HS-5 (cell line): ENCODE measurements at regions not wholly inside any gene's neighbourhood (a gene's known extent, or its start where the extent isn't known, plus 50 kb on each side); places are given as distances from the start of the nearest gene placed in this dataset.
"Not testable (repeated sequence)": the region's sequence is repeated elsewhere in the genome, so short reads cannot be mapped to it uniquely, and the experiment has no call there.

Experiments
- DNase-seq: peaks from one replicate; pipeline ENCODE4 v3.0.0-alpha.2; 2012; ENCODE audit warnings: low read depth

DNA sequence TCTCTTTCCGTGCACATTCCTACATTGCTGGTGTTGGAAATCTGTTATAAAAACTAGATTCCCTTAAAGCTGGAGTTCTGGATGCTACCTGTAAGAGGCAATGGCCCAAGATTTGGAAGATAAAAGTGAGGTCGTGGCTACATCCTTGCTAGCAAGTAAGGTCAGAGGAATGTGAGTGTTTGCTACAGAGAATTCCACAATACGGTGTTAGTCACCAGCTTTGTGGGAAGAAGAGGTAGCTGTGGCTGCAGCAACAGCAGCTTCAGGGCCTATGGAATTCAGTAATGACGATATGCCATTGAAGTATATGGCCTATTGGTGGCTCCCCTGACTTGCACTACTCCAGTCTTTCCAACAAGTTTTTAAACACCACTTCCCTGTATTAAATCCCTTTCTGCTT, 227.7 kb upstream of the TMEM260 start:
- DNase-seq, result peak; percentile 65

DNA sequence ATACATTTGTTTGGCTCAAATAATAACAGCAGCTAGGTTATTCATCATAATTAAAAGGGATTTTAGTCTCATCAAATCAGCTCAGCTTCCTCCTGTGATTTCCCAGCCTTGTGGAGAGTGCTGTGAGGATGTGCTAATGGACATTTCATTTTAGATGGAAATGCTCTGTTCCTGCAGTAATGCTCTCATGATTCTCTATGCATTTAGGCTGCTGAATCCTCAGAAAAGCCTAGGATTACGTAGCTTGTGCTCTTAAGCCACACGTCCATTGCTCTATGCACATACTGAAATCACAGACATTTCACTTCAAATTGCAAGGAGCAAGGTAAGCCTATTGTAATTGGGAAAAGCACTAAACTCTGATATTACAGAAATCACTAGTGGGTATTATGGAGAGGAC, 226.6 kb upstream of the TMEM260 start:
- DNase-seq, result no peak

DNA sequence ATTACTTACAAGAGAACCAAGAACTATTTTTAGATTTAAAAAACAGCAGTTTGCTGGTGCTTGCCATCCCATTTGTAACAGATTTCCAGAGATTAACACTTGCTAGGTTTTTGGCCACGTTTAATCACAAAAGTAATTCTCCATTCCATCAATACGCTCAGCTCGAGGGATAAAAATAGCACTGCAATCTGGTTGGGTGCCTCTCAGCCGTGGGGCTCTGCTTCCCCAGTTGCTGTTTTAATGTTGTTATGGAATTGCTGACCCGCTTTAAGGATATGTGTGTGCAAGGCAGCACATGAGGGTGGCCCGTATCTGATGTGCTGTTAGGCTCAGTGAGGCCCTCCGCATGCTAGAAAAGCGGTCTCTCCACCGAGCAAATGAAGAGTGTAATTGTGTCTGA, 222.2 kb upstream of the TMEM260 start:
- DNase-seq, result no peak

DNA sequence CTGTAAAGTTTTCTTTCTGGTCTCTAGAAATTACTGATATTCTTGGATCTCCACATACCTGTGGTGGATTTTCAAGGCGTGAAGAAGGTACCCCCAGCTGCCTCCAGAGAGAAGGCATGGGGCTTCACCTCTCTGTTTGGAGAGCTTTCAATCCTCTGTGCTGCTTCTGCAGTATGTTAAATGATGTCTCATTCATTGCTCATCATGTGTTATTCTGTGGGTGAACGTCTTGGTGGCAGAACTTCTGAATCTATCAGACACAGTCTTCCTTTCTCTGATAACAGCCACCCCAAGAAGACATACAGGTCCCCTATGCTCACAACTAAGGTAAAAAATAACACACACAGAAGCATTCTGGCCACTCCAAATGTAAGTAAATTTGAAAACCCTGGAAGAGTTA, 221.3 kb upstream of the TMEM260 start:
- no peak for DNase-seq

DNA sequence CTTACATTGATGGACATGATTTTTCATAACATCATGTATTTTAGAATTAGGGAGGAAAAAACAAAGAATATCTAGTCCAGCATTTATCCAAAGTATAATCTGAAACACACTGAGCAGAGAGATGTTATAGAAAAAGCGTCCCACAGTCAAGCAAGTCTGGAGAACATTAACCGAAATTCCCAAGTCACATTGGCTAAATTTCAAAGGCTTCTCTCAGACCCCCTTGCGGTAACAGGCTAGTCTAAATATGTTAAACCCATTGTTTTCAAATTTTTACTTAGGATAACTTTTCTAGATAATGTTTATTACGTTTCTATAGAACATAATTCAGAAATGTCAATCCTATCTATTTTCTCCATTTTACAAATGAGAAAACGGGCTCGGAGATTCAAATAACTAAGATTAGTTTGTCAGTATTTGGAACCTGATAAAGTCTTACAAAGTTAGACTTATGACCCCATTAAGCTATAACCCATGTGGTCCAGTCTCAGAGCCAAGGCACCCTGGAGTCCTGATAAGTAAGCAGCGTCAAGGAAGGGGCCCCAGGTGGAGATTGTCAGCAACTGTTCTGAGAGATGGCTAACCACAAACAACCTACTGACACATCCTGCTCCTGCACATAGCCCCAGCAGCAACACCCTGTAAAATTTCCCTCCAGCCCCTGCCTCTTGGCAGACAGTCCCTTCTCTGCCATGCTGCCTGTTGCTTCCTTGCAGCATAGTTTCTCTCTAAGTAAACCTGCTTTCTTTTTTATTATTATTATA, 220.6 kb upstream of the TMEM260 start:
- no peak for DNase-seq

DNA sequence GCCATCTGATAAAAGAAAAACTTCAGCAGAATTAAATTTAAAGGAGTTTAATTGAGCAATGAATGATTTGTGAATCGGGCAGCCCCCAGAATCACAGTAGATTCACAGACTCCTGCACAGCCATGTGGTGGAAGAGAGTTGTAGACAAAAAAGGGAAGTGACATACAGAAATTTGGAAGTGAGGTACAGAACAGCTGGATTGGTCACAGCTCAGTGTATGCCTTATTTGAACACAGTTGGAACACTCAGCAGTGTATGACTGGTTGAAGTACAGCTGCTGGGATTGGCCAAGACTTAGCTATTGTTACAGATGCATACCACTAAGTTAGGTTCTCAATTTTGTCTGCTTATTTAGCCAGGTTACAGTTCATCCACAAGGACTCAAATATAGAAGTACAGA, 213.9 kb upstream of the TMEM260 start:
- DNase-seq, result not testable (repeated sequence)

DNA sequence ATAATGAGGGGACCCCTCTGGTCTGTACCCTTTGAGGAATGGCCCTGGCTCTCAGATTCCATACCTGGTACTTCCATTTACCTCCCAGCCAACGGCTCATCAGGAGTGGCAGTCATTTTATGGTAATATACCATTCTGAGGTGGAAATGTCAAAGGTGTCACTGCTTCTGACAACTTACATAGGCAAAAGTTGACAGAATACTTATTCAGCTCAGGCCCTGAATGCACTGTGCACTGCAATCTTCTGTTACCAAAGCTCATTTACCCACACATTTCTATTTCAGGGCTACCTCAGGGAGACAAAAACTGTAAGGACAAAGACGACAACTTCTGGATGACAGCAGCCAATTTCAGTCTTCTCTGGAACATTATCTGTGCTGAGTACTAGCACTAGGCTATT, 212.2 kb upstream of the TMEM260 start:
- DNase-seq, result no peak

DNA sequence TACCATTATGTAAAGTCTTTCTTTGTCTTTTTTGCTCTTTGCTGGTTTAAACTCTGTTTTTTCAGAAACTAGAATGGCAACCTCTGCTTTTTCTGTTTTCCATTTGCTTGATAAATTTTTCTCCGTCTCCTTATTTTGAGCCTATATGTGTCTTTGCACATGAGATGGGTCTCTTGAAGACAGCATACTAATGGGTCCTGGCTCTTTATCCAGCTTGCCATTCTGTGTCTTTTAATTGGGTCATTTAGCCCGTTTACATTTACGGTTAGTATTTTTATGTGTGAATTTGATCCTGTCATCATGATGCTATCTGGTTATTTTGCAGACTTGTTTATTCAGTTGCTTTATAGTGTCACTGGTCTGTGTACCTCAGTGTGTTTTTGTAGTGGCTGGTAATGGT, 207.9 kb upstream of the TMEM260 start:
- DNase-seq, result no peak

DNA sequence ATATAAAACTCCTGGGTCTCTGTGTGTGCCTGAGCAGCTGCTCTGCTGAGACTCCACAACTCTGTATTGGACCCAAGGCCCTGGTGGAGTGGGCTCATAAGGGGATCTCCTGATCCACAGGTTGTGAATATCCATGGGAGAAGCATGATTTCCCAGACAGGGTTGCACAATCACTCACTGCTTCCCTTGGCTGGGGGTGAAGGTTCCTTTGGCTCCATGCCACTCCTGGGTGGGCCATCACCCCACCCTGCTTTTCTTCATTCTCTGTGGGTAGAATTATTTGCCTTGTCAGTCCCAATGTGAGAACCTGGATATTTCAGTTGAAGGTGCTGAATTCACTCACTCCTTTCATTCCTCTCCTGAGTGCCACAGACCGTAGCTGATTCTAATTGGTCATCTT, 205.2 kb upstream of the TMEM260 start:
- no peak for DNase-seq

DNA sequence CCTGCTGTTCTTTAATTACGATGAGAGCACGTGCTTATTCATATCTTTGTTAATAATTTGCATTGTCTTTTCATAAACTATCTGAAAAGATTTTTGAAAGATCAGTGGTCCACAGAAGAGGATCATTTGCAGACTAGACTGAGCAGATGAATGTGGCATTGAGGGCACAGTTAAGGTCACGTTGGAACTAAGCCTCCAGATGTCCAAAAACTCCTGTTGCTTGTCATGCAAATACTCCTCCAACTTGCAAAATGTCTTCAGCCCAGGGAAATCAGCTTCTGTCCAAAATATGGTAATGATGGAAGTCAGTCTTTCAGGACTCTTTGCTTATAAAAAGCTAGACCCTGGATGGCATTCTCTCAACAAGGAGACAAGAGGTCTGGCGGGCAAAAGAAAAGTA, 201.6 kb upstream of the TMEM260 start:
- no peak for DNase-seq

DNA sequence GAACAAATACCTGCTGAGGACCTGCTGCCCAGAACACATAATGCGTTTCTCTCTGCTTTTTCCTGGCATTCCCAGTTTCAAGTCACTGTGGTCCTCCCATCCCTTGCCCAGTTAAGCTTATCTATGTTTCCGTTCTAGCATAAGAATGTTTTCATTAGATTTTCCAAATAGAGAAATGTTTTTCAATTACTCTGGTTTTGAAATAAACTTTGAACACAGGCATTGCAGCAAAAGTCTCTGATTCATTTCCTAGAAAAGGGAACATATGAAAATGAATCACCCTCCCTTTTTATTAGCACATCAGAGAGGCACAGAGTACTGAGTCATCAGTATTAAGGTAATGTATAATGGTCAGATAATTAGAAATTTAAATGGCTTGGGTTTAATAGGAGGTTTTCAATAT, 201.1 kb upstream of the TMEM260 start:
- peak; percentile 40 for DNase-seq

DNA sequence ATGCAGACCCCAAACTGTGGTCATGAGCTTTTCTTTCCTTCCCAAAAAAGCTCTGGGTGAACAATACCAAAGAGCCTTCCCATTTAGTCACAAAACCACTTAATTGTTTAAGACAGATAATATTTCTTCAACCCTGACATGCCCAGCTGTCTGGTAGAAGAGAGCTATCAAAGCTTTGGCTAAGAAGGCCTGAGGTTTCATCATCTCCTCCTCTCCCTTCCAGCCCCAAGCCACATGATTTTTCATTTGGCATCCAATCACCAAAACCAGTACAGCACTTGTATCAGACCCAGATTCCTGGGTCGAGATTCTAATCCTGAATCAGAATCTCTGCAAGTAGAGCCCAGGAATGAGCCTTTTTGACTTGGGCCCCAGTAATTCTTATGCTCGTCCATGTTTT, 199.6 kb upstream of the TMEM260 start:
- no peak for DNase-seq

DNA sequence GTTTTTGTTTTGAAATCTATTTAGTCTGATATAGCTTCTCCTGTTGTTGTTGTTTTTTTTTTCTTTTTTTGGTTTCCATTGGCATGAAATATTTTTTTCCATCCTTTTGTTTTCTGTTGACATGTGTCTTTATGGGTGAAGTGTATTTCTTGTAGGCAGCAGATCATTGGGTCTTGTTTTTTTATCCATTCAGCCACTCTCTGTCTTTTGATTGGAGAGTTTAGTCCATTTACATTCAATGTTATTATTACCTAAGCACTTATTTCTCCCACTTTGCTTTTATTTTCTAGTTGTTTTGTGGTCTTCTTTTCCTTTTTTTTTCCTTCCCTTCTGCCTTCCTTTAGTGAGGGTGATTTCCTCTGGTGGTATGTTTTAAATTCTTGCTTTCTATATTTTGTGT, 193.6 kb upstream of the TMEM260 start:
- no peak for DNase-seq

DNA sequence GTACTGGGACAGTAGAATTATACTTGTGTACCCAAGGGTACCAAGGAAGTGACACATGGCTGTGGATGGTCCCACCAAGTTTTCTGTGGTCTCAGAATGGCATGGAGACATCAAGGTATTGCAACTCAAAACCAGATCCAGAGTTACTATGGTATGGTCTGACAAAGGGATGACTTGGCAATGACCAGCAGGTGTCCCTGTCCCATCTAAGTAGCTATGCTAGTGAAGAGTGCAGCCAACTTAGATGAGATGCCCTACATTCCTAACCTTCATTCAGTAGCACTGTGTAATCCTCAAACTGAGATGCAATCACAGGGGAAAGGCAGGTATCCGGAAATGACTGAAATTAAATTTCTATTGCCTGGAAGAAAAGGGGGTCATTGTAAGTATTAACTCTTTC, 188.7 kb upstream of the TMEM260 start:
- no peak for DNase-seq

DNA sequence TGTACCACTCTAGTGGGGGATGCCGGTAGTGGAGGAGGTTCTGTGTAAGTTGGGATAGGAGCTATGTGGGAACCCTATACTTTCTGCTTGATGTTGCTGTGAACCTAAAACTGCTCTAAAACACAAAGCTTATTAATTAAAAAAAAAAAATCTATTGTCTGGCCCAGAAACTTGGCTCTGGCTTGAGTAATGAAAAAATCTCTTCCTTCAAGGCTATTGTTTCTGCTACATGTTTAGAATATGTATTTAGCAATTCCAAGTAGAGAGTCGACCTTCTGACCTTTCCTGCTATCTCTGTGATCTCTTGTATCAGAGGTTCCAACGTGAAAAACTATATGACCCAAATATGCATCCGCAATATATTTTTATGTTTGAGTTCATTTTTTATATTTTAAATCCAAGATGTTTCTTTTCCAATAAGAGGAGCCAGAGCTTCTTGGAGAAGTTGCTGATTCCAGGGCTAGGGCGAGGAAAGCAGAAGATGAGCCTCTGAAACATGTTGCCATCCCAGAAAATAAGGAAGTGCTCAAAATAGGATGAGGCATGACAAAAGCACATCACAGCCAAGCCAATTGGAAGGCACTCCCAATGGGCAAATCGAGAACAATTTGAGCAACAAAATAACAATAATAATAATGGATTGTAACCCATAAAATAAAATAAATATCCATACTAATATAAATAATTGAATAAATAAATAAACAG, 184.6 kb upstream of the TMEM260 start:
- no peak for DNase-seq

DNA sequence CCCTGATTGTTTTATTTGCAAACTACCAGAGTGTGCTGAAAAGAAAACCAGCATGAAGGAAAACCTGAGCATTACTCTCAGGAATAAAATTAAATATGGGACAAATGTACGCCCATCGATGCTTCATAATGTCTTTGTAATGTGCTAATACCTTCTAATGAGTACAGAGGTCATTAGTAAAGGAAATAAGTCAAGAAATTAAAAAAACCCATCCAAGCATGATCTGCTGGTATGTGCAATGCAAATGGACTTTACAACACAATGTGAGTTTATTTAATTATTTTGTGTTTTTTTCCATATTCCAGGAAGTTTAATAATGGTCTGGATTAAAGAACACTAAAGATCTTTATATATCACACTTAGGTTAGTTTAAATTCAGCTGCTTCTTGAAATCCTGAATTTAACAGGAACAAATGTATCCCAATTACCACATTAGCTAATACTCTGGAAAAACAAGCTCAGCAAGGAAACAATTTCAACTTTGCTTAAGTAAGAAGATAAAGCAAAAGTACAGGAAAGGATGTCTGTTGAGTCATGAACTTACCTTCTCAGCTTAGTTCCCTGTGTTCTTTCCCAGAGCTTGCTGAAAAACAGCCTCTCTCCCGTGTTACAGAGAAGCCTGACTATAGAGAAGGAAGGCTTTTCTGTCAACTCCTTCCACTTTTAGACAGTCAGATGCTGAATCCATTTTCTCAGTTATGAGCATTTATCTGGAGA, 179.3 kb upstream of the TMEM260 start:
- DNase-seq, result no peak

DNA sequence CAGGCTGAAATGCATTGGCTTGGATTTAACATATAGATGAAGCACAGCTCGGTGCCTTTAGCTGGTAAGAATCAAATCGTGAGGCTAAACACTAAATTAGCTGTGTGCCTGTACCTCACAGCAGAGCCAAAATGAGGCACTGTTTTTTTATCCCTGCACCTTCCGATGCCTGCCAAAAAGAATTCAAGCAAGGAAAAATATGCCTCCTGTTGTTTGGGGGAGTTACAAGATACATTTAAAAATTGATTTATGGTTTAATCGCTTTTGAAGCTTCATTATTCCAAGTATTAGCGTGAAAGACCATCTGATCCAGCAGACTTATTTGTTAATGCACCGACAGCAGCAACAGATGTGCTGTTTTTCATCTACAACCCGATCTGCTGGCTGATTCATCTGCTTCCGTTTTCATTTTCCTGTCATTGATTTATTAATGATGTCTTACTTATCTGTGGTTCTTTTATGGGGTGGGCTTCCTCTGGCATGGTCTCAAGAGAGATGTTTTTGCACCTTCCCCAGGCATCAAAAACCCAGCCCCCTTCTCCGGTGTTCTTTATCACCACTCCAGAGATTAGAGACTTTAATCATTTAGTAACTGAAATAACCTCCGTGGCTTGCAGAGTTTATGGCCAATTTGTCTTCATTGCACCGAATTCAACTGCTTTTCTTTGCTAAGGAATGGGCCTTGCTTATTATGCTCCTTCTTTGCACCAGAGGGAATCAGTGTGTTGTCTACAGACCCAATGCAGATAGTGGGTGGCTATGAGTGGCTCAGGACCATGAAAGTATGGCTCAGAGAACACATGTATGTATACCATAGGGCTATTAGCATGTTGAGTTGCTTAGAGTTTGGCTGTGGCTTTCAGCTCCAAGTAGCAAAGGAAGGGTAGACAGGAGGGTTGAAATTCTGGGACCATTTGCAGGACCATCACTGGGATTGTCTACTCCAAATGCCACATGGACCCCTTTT, 166.8 kb upstream of the TMEM260 start:
- DNase-seq, result no peak

DNA sequence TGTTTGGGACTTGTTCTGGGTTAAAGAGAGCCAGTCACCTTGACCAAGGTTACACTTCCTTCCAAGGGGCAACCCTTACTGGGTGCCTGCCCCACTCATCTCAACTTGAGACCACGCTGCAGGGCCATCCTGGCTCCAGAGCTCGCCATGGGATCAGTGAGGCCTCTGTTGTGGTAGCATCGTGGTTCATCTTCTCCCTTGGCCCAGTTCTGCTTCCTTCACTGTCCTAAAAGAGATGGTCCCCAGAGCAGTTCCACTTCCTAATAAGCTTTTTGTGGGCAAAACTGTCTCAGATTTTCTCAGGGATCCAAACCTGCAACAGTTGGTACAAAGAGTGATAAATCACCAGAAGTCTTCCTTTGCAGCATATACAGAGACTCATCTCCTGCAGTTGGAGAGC, 165.9 kb upstream of the TMEM260 start:
- DNase-seq, result no peak

DNA sequence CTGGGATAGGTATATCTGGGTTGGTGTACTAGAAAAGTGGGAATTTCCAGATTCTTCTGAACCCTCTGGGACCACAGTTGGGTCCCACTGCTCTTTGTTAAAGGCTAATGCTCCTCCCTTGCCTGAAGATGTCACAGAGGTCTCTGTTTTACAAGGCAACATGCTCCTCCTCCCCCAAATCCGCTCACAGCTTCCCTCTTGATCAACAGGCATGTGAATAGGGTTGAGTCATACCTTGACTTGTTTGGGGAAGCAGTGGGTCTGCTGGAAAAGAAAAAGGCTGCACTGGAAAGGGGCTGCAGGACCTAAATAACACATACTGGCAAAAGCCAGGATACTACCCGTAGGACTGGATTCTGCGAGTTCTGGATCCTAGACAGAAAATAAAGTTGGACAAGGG, 165.4 kb upstream of the TMEM260 start:
- no peak for DNase-seq

DNA sequence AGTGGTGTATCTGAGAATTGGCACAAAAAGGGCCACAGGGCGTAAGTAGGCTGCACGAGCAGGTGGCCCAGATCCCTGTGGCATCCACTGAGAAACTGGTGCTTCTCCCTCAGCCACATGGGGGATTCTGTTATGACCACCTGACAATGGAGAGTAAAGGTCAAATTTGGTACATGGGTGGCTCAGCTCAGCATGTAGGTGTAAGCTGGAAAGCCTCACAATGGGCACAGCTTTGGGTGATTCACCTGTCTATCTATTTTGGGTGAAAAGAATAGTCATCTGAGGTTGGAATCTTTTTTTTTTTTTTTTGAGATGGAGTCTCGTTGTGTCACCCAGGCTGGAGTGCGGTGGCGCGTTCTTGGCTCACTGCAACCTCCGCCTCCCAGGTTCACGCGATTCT, 163.4 kb upstream of the TMEM260 start:
- DNase-seq, result no peak

DNA sequence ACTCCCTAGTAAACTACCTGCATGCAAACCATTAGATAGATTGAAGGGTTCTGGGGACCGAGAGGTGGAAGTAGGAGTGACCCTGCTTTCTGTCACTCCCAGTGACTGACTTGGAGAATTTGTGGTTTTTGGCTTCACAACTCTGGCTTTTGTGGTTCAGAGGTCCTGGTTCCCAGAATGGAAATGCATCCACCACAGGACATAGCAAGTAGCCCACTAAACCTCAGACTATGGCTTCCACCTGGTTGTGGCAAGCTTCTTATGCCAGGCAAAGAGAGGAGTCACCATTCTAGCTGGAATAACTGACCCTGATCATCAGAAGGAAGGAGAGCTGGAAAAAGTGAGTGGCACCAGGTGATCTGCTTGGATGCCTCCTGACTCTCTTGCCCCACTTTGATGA, 162.4 kb upstream of the TMEM260 start:
- DNase-seq, result no peak

DNA sequence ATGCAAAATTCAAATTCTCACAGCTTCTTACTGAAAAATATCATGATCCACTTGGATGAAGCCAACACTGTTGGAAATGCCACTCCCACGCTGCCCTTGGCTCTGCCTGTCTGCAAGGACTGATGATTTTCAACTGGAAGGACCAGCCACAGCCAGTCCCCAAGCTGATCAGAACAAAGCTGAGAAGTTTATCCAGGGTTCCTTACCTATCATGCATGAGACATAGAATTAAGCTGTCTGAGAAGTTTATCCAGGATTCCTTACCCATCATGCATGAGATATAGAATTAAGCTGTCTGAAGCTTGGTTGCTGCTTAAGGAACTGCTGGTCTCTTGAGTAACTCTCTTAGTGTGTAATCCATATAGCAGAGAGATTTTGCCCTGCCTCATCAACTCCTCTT, 159.8 kb upstream of the TMEM260 start:
- no peak for DNase-seq
